GM10266 (cell line): ENCODE measurements at regions not wholly inside any gene's neighbourhood (a gene's known extent, or its start where the extent isn't known, plus 50 kb on each side); places are given as distances from the start of the nearest gene placed in this dataset.

Experiments
- DNase-seq: peaks from one replicate; pipeline ENCODE4 v3.0.0; 2012; ENCODE audit errors: extremely low spot score
- CTCF ChIP-seq: IDR thresholded peaks from 2 replicates; pipeline ENCODE4 v1.5.1; 2012; ENCODE audit warnings: mild to moderate bottlenecking, low read depth; ENCODE audit not compliant: control insufficient read depth, insufficient read depth; ENCODE audit errors: missing control alignments

GRCh38 chr12:100738086-100738485 is 56.5 kb upstream of the ANO4 start:
- no peak for TF ChIP-seq CTCF
- no peak for DNase-seq

GRCh38 chr12:100741084-100741711 is 53.4 kb upstream of the ANO4 start:
- no peak for DNase-seq
- TF ChIP-seq CTCF, result peak; percentile 67

- DNase-seq, result no peak
- TF ChIP-seq CTCF, result no peak
Observed at GRCh38 chr12:100743060-100743459, 51.5 kb upstream of the ANO4 start.
